ENCODE measurements at regions not wholly inside any gene's neighbourhood (a gene's known extent, or its start where the extent isn't known, plus 50 kb on each side); places are given as distances from the start of the nearest gene placed in this dataset.
"Not testable (repeated sequence)": the region's sequence is repeated elsewhere in the genome, so short reads cannot be mapped to it uniquely, and the experiment has no call there.

- no peak for DNase-seq (ENCODE audit: low read depth, low spot score)
- no CpG with 5 or more reads among the region's 1 CpG for WGBS (ENCODE audit: insufficient coverage, insufficient read length)
- no peak overlapping the region for H3K4me3 ChIP-seq (ENCODE audit: low read length)
- no peaks in the 10 kb centered on the region for H3K4me1 ChIP-seq (ENCODE audit: control insufficient read depth, insufficient read depth, low read length)
- H3K36me3 ChIP-seq (ENCODE audit: control insufficient read depth, insufficient read depth, low read length): no peaks in the 10 kb centered on the region
- no peak overlapping the region for H3K27ac ChIP-seq (ENCODE audit: low read length)
- no peaks in the 10 kb centered on the region for H3K9me3 ChIP-seq (ENCODE audit: control insufficient read depth, insufficient read depth, low read length)
- H3K27me3 ChIP-seq (ENCODE audit: control insufficient read depth, insufficient read depth, low read length): no peaks in the 10 kb centered on the region
These were observed 87.7 kb downstream of the DCK start for GRCh38 chr4:71081192-71081591.

- no peak overlapping the region for H3K27ac ChIP-seq (ENCODE audit: low read length)
- no peaks in the 10 kb centered on the region for H3K36me3 ChIP-seq (ENCODE audit: control insufficient read depth, insufficient read depth, low read length)
- H3K4me3 ChIP-seq (ENCODE audit: low read length): no peak overlapping the region
- H3K9me3 ChIP-seq (ENCODE audit: control insufficient read depth, insufficient read depth, low read length): no peaks in the 10 kb centered on the region
- WGBS (ENCODE audit: insufficient coverage, insufficient read length): no CpG with 5 or more reads among the region's 1 CpG
- DNase-seq (ENCODE audit: low read depth, low spot score): no peak
- H3K4me1 ChIP-seq (ENCODE audit: control insufficient read depth, insufficient read depth, low read length): no peaks in the 10 kb centered on the region
- H3K27me3 ChIP-seq (ENCODE audit: control insufficient read depth, insufficient read depth, low read length): no peaks in the 10 kb centered on the region
These were observed 100.3 kb downstream of the DCK start for GRCh38 chr4:71093745-71094144.

- no peaks in the 10 kb centered on the region for H3K36me3 ChIP-seq (ENCODE audit: control insufficient read depth, insufficient read depth, low read length)
- H3K27ac ChIP-seq (ENCODE audit: low read length): no peak overlapping the region
- H3K4me1 ChIP-seq (ENCODE audit: control insufficient read depth, insufficient read depth, low read length): no peaks in the 10 kb centered on the region
- no peak for DNase-seq (ENCODE audit: low read depth, low spot score)
- no peaks in the 10 kb centered on the region for H3K27me3 ChIP-seq (ENCODE audit: control insufficient read depth, insufficient read depth, low read length)
- H3K4me3 ChIP-seq (ENCODE audit: low read length): no peak overlapping the region
- no peaks in the 10 kb centered on the region for H3K9me3 ChIP-seq (ENCODE audit: control insufficient read depth, insufficient read depth, low read length)
These were observed 100.8 kb downstream of the DCK start for GRCh38 chr4:71094201-71094600.

- Histone ChIP-seq H3K27ac (ENCODE audit: low read length) (no peak overlapping the region), H3K4me1 (ENCODE audit: control insufficient read depth, insufficient read depth, low read length) (no peaks in the 10 kb centered on the region), H3K4me3 (ENCODE audit: low read length) (no peak overlapping the region), H3K36me3 (ENCODE audit: control insufficient read depth, insufficient read depth, low read length) (no peaks in the 10 kb centered on the region), H3K27me3 (ENCODE audit: control insufficient read depth, insufficient read depth, low read length) (no peaks in the 10 kb centered on the region), H3K9me3 (ENCODE audit: control insufficient read depth, insufficient read depth, low read length) (no peaks in the 10 kb centered on the region)
- no CpG with 5 or more reads among the region's 2 CpGs for WGBS (ENCODE audit: insufficient coverage, insufficient read length)
- DNase-seq (ENCODE audit: low read depth, low spot score): no peak
These were observed 101.7 kb downstream of the DCK start for GRCh38 chr4:71095141-71095540.

- no peak overlapping the region for H3K4me3 ChIP-seq (ENCODE audit: low read length)
These were observed 102.1 kb downstream of the DCK start for GRCh38 chr4:71095545-71095944.

GRCh38 chr4:71107726-71108125, 114.3 kb downstream of the DCK start:
- Histone ChIP-seq H3K4me1 (ENCODE audit: control insufficient read depth, insufficient read depth, low read length) (no peaks in the 10 kb centered on the region), H3K9me3 (ENCODE audit: control insufficient read depth, insufficient read depth, low read length) (no peaks in the 10 kb centered on the region), H3K27me3 (ENCODE audit: control insufficient read depth, insufficient read depth, low read length) (no peaks in the 10 kb centered on the region), H3K27ac (ENCODE audit: low read length) (no peak overlapping the region), H3K4me3 (ENCODE audit: low read length) (no peak overlapping the region), H3K36me3 (ENCODE audit: control insufficient read depth, insufficient read depth, low read length) (no peaks in the 10 kb centered on the region)
- no peak for DNase-seq (ENCODE audit: low read depth, low spot score)
- WGBS (ENCODE audit: insufficient coverage, insufficient read length): no CpG with 5 or more reads among the region's 2 CpGs

More at GRCh38 chr4:71095545-71095944, 102.1 kb downstream of the DCK start:
- no peak for DNase-seq (ENCODE audit: low read depth, low spot score)
- H3K4me1 ChIP-seq (ENCODE audit: control insufficient read depth, insufficient read depth, low read length): no peaks in the 10 kb centered on the region
- no peaks in the 10 kb centered on the region for H3K27me3 ChIP-seq (ENCODE audit: control insufficient read depth, insufficient read depth, low read length)
- WGBS (ENCODE audit: insufficient coverage, insufficient read length): no CpG with 5 or more reads among the region's 1 CpG
- no peaks in the 10 kb centered on the region for H3K36me3 ChIP-seq (ENCODE audit: control insufficient read depth, insufficient read depth, low read length)
- H3K9me3 ChIP-seq (ENCODE audit: control insufficient read depth, insufficient read depth, low read length): no peaks in the 10 kb centered on the region
- no peak overlapping the region for H3K27ac ChIP-seq (ENCODE audit: low read length)

GRCh38 chr4:71110499-71110898, 117.0 kb downstream of the DCK start:
- Histone ChIP-seq H3K36me3 (ENCODE audit: control insufficient read depth, insufficient read depth, low read length) (no peaks in the 10 kb centered on the region), H3K27me3 (ENCODE audit: control insufficient read depth, insufficient read depth, low read length) (no peaks in the 10 kb centered on the region), H3K4me3 (ENCODE audit: low read length) (no peak overlapping the region), H3K4me1 (ENCODE audit: control insufficient read depth, insufficient read depth, low read length) (no peaks in the 10 kb centered on the region), H3K9me3 (ENCODE audit: control insufficient read depth, insufficient read depth, low read length) (no peaks in the 10 kb centered on the region), H3K27ac (ENCODE audit: low read length) (no peak overlapping the region)
- no peak for DNase-seq (ENCODE audit: low read depth, low spot score)
- WGBS (ENCODE audit: insufficient coverage, insufficient read length): no CpG with 5 or more reads among the region's 2 CpGs

GRCh38 chr4:71111133-71111532, 117.7 kb downstream of the DCK start:
- not testable (repeated sequence) for H3K4me1 ChIP-seq (ENCODE audit: control insufficient read depth, insufficient read depth, low read length); H3K9me3 ChIP-seq (ENCODE audit: control insufficient read depth, insufficient read depth, low read length); H3K4me3 ChIP-seq (ENCODE audit: low read length); H3K27ac ChIP-seq (ENCODE audit: low read length); DNase-seq (ENCODE audit: low read depth, low spot score); H3K27me3 ChIP-seq (ENCODE audit: control insufficient read depth, insufficient read depth, low read length); H3K36me3 ChIP-seq (ENCODE audit: control insufficient read depth, insufficient read depth, low read length)
- WGBS (ENCODE audit: insufficient coverage, insufficient read length): no CpG with 5 or more reads among the region's 4 CpGs

- Histone ChIP-seq H3K27me3 (ENCODE audit: control insufficient read depth, insufficient read depth, low read length) (no peaks in the 10 kb centered on the region), H3K9me3 (ENCODE audit: control insufficient read depth, insufficient read depth, low read length) (no peaks in the 10 kb centered on the region), H3K36me3 (ENCODE audit: control insufficient read depth, insufficient read depth, low read length) (no peaks in the 10 kb centered on the region), H3K4me3 (ENCODE audit: low read length) (no peak overlapping the region), H3K27ac (ENCODE audit: low read length) (no peak overlapping the region), H3K4me1 (ENCODE audit: control insufficient read depth, insufficient read depth, low read length) (no peaks in the 10 kb centered on the region)
- DNase-seq (ENCODE audit: low read depth, low spot score): no peak
- no CpG with 5 or more reads among the region's 1 CpG for WGBS (ENCODE audit: insufficient coverage, insufficient read length)
These were observed 119.8 kb downstream of the DCK start for GRCh38 chr4:71113294-71113693.

- H3K27ac ChIP-seq (ENCODE audit: low read length): no peak overlapping the region
- WGBS (ENCODE audit: insufficient coverage, insufficient read length): no CpG with 5 or more reads among the region's 37 CpGs
- H3K4me3 ChIP-seq (ENCODE audit: low read length): no peak overlapping the region
- H3K4me1 ChIP-seq (ENCODE audit: control insufficient read depth, insufficient read depth, low read length): no peaks in the 10 kb centered on the region; the same call in 1 of the 2 replicates
- no peaks in the 10 kb centered on the region; the same call in 1 of the 2 replicates for H3K9me3 ChIP-seq (ENCODE audit: control insufficient read depth, insufficient read depth, low read length)
- no peaks in the 10 kb centered on the region for H3K36me3 ChIP-seq (ENCODE audit: control insufficient read depth, insufficient read depth, low read length)
- DNase-seq (ENCODE audit: low read depth, low spot score): no peak
- H3K27me3 ChIP-seq (ENCODE audit: control insufficient read depth, insufficient read depth, low read length): no peaks in the 10 kb centered on the region
These were observed 127.5 kb downstream of the DCK start for GRCh38 chr4:71120831-71121524.

GRCh38 chr4:71123951-71124350, 130.5 kb downstream of the DCK start:
- WGBS (ENCODE audit: insufficient coverage, insufficient read length): no CpG with 5 or more reads among the region's 4 CpGs
- Histone ChIP-seq H3K4me3 (ENCODE audit: low read length) (no peak overlapping the region), H3K4me1 (ENCODE audit: control insufficient read depth, insufficient read depth, low read length) (no peaks in the 10 kb centered on the region; the same call in 1 of the 2 replicates), H3K36me3 (ENCODE audit: control insufficient read depth, insufficient read depth, low read length) (no peaks in the 10 kb centered on the region), H3K9me3 (ENCODE audit: control insufficient read depth, insufficient read depth, low read length) (no peaks in the 10 kb centered on the region; the same call in 1 of the 2 replicates), H3K27ac (ENCODE audit: low read length) (no peak overlapping the region), H3K27me3 (ENCODE audit: control insufficient read depth, insufficient read depth, low read length) (no peaks in the 10 kb centered on the region)
- no peak for DNase-seq (ENCODE audit: low read depth, low spot score)
